DOHH2 (cell line): ENCODE measurements at regions not wholly inside any gene's neighbourhood (a gene's known extent, or its start where the extent isn't known, plus 50 kb on each side); places are given as distances from the start of the nearest gene placed in this dataset.

Experiments
- H3F3A ChIP-seq: fragments of 200-600 bp; sonication (generic), shearing (Covaris generic); 2 replicates; pipeline ENCODE4 v1.6.0; 2016; ENCODE audit warnings: antibody characterized with exemption, mild to moderate bottlenecking; ENCODE audit not compliant: control insufficient read depth, insufficient read depth
- H3K27ac ChIP-seq: fragments of 200-600 bp; sonication (generic); 2 replicates; pipeline ENCODE4 v1.5.1; 2014; ENCODE audit warnings: low read depth, mild to moderate bottlenecking, low read length, moderate library complexity
- H3K27me3 ChIP-seq: fragments of 200-600 bp; sonication (generic); 2 replicates; pipeline ENCODE4 v1.6.1; 2014; ENCODE audit warnings: mild to moderate bottlenecking, low read length, mixed read lengths; ENCODE audit not compliant: control insufficient read depth
- H3K36me3 ChIP-seq: fragments of 200-600 bp; sonication (generic); 2 replicates; pipeline ENCODE4 v1.6.1; 2014; ENCODE audit warnings: mild to moderate bottlenecking, low read length, moderate library complexity, mixed read lengths; ENCODE audit not compliant: control insufficient read depth
- H3K4me1 ChIP-seq: fragments of 200-600 bp; sonication (generic); 2 replicates; pipeline ENCODE4 v1.6.1; 2014; ENCODE audit warnings: mild to moderate bottlenecking, low read length, mixed read lengths; ENCODE audit not compliant: control insufficient read depth
- H3K4me2 ChIP-seq: fragments of 200-600 bp; sonication (generic); 2 replicates; pipeline ENCODE4 v1.6.0; 2014; ENCODE audit warnings: mild to moderate bottlenecking, low read length, moderate library complexity
- H3K4me3 ChIP-seq: fragments of 200-600 bp; sonication (generic); 2 replicates; pipeline ENCODE4 v1.5.1; 2014; ENCODE audit warnings: mild to moderate bottlenecking, low read length, mixed read lengths
- H3K79me2 ChIP-seq: fragments of 200-600 bp; sonication (generic); 2 replicates; pipeline ENCODE4 v1.6.1; 2014; ENCODE audit warnings: mild to moderate bottlenecking, low read length, mixed read lengths; ENCODE audit not compliant: control insufficient read depth
- H3K9me2 ChIP-seq: fragments of 200-600 bp; sonication (generic); replicated peaks from 2 replicates; pipeline ENCODE4 v1.6.1; 2014; ENCODE audit warnings: mild to moderate bottlenecking, low read length, mixed read lengths; ENCODE audit not compliant: control insufficient read depth
- H3K9me3 ChIP-seq: fragments of 200-600 bp; sonication (generic); 2 replicates; pipeline ENCODE4 v1.6.1; 2014; ENCODE audit warnings: antibody characterized with exemption, low read length, mixed read lengths; ENCODE audit not compliant: control insufficient read depth, insufficient read depth
- H4K20me1 ChIP-seq: fragments of 200-600 bp; sonication (generic); 2 replicates; pipeline ENCODE4 v1.6.0; 2014; ENCODE audit warnings: low read depth, mild to moderate bottlenecking, antibody characterized with exemption, low read length, moderate library complexity; ENCODE audit not compliant: control insufficient read depth, insufficient read depth
- EZH2phosphoT487 ChIP-seq: fragments of 200-600 bp; sonication (generic); IDR thresholded peaks from 2 replicates; pipeline ENCODE4 v1.6.1; 2017; ENCODE audit warnings: borderline replicate concordance, mild to moderate bottlenecking, antibody characterized with exemption, low read length, moderate library complexity, mixed read lengths
- TF ChIP-seq, protein P1 (sequence below): fragments of 200-600 bp; sonication (generic); IDR thresholded peaks from one replicate; pipeline ENCODE4 v1.5.1; 2014; ENCODE audit warnings: antibody characterized with exemption, mild to moderate bottlenecking, low read depth, low read length; ENCODE audit not compliant: poor library complexity, severe bottlenecking

DNA sequence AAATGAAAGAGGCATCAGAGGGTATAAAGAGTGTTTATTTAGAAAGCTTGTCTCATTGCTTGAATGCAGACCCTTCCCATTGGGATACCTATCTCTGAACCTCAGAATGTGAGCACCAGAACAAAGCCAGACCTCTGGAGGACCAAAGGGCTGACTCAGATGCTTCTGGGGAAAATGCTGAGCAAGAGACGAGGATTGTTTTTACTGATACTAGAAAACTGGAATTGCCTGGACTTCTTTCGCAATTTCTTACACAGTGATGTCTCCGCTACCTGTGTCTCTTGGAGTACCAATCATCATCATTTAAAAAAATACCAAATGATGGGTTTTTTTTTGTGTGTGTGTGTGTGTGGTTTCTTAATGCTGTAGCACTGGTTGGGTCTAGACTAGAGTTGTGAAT, 55.6 kb upstream of the CCDC85A start:
- H4K20me1 ChIP-seq: no peaks in the 10 kb centered on the region
- no peak overlapping the region for H3K4me2 ChIP-seq
- no peaks in the 10 kb centered on the region; the same call in 1 of the 2 replicates for H3K27me3 ChIP-seq
- H3K27ac ChIP-seq: no peak overlapping the region
- no peaks in the 10 kb centered on the region for H3K4me1 ChIP-seq
- H3K36me3 ChIP-seq: no peaks in the 10 kb centered on the region
- no peaks in the 10 kb centered on the region for H3K9me2 ChIP-seq
- TF ChIP-seq, protein P1, sequence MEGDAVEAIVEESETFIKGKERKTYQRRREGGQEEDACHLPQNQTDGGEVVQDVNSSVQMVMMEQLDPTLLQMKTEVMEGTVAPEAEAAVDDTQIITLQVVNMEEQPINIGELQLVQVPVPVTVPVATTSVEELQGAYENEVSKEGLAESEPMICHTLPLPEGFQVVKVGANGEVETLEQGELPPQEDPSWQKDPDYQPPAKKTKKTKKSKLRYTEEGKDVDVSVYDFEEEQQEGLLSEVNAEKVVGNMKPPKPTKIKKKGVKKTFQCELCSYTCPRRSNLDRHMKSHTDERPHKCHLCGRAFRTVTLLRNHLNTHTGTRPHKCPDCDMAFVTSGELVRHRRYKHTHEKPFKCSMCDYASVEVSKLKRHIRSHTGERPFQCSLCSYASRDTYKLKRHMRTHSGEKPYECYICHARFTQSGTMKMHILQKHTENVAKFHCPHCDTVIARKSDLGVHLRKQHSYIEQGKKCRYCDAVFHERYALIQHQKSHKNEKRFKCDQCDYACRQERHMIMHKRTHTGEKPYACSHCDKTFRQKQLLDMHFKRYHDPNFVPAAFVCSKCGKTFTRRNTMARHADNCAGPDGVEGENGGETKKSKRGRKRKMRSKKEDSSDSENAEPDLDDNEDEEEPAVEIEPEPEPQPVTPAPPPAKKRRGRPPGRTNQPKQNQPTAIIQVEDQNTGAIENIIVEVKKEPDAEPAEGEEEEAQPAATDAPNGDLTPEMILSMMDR: no peak
- H3K9me3 ChIP-seq: no peaks in the 10 kb centered on the region
- no peaks in the 10 kb centered on the region for H3F3A ChIP-seq
- no peak overlapping the region for H3K4me3 ChIP-seq
- H3K79me2 ChIP-seq: no peaks in the 10 kb centered on the region

DNA sequence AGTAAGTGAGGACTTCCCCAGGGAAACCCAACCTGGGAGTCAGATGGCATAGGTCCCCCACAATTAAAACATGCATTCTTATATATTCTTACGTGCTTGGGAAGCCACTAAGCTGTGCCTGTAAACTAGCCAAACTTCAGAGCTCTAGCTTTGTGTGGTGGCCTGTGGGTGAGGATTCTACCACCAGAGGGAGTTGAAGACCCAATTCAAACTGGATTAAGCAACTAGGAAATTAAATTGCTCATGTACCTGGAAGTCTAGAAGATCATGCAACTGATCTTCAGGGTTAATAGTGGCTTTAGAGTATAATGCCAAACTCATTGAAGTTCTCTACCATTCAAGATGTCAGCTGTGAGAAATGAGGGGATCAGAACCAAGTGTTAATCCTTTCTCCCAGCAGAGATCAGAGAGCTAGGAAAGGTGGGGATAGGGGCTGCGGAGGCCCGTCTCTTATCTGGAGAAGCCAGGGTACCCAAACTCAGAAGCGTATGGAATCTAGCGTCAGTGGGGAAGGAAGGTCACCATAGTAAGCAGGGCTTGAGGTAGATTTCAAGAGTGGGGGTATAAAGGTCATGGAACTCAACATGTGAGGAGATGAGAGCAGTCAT, 53.2 kb upstream of the CCDC85A start:
- Histone ChIP-seq H3K36me3 (no peaks in the 10 kb centered on the region), H3K9me2 (no peaks in the 10 kb centered on the region), H3K4me3 (no peak overlapping the region), H3K27ac (no peak overlapping the region), H3K4me2 (no peak overlapping the region), H3K9me3 (no peaks in the 10 kb centered on the region), H3F3A (no peaks in the 10 kb centered on the region), H3K4me1 (no peaks in the 10 kb centered on the region), H4K20me1 (no peaks in the 10 kb centered on the region), H3K27me3 (no peaks in the 10 kb centered on the region; the same call in 1 of the 2 replicates), H3K79me2 (no peaks in the 10 kb centered on the region)
- TF ChIP-seq, protein P1: peak; percentile 67
- no peak for TF ChIP-seq EZH2phosphoT487

DNA sequence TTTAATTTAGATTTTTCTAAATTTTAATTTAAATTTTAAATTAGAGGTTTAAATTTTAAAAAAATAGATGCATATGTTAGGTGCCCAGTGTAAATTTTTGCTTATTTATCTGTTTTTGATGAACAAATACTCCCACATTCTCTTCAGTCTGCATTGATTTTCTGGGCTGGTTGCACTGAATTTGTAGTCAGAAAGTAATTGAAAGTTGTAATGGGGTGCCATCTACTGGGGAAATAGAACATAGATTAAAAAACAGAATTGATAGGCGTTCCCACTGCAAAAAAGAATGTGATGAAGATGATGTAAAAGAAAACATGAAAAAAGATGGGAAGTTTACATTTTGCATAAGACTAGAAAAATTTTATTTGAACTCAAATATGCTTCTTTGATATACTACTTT, 51.7 kb upstream of the CCDC85A start:
- Histone ChIP-seq H3K9me3 (no peaks in the 10 kb centered on the region), H3K27ac (no peak overlapping the region), H3K4me3 (no peak overlapping the region), H3K27me3 (no peaks in the 10 kb centered on the region), H3K36me3 (no peaks in the 10 kb centered on the region), H3K79me2 (no peaks in the 10 kb centered on the region), H3F3A (no peaks in the 10 kb centered on the region), H3K4me1 (no peaks in the 10 kb centered on the region), H3K4me2 (no peak overlapping the region), H3K9me2 (no peaks in the 10 kb centered on the region), H4K20me1 (no peaks in the 10 kb centered on the region)
- no peak for TF ChIP-seq EZH2phosphoT487
- TF ChIP-seq, protein P1: peak; percentile 54
